ENCODE measurements at regions not wholly inside any gene's neighbourhood (a gene's known extent, or its start where the extent isn't known, plus 50 kb on each side); places are given as distances from the start of the nearest gene placed in this dataset.

GRCh38 chr9:30982301-30982700, 1402.1 kb upstream of the ACO1 start:
- DNase-seq = no peak
- no peaks in the 10 kb centered on the region for H3K4me1 ChIP-seq
- no peak for TF ChIP-seq CTCF (IDR thresholded peaks at IDR 0.05; ENCODE audit: borderline replicate concordance)
- no peak overlapping the region for H3K27ac ChIP-seq (replicated peaks)
- intact Hi-C loops (cut with micrococcal nuclease) = no loop called here
- no peaks in the 10 kb centered on the region for H3K36me3 ChIP-seq
- no peak overlapping the region for H3K4me3 ChIP-seq
- no peaks in the 10 kb centered on the region for H3K27me3 ChIP-seq (ENCODE audit: low read depth)
- H3K9me3 ChIP-seq (replicated peaks) = peaks cover 21% of the 10 kb centered on the region

- Histone ChIP-seq H3K27ac (replicated peaks) (no peak overlapping the region), H3K9me3 (replicated peaks) (peaks cover 22% of the 10 kb centered on the region), H3K36me3 (no peaks in the 10 kb centered on the region), H3K27me3 (ENCODE audit: low read depth) (no peaks in the 10 kb centered on the region), H3K4me3 (no peak overlapping the region), H3K4me1 (no peaks in the 10 kb centered on the region)
- DNase-seq = no peak
- intact Hi-C loops (cut with micrococcal nuclease) = no loop called here
- TF ChIP-seq CTCF (IDR thresholded peaks at IDR 0.05; ENCODE audit: borderline replicate concordance) = no peak
These were observed 1388.3 kb upstream of the ACO1 start for GRCh38 chr9:30995956-30996738.

- Histone ChIP-seq H3K4me3 (no peak overlapping the region), H3K9me3 (replicated peaks) (peaks cover 22% of the 10 kb centered on the region), H3K36me3 (no peaks in the 10 kb centered on the region), H3K4me1 (no peaks in the 10 kb centered on the region), H3K27ac (replicated peaks) (no peak overlapping the region), H3K27me3 (ENCODE audit: low read depth) (no peaks in the 10 kb centered on the region)
- no peak for DNase-seq
- intact Hi-C loops (cut with micrococcal nuclease) = no loop called here
- TF ChIP-seq CTCF (IDR thresholded peaks at IDR 0.05; ENCODE audit: borderline replicate concordance) = no peak
These were observed 1387.7 kb upstream of the ACO1 start for GRCh38 chr9:30996761-30997160.

- Histone ChIP-seq H3K4me3 (no peak overlapping the region), H3K9me3 (replicated peaks) (peaks cover 22% of the 10 kb centered on the region), H3K4me1 (no peaks in the 10 kb centered on the region), H3K27ac (replicated peaks) (no peak overlapping the region), H3K36me3 (no peaks in the 10 kb centered on the region), H3K27me3 (ENCODE audit: low read depth) (no peaks in the 10 kb centered on the region)
- no peak for TF ChIP-seq CTCF (IDR thresholded peaks at IDR 0.05; ENCODE audit: borderline replicate concordance)
- intact Hi-C loops (cut with micrococcal nuclease) = no loop called here
- no peak for DNase-seq
These were observed 1387.2 kb upstream of the ACO1 start for GRCh38 chr9:30997291-30997690.

- no peak for DNase-seq
- Histone ChIP-seq H3K9me3 (replicated peaks) (peaks cover 31% of the 10 kb centered on the region), H3K4me1 (no peaks in the 10 kb centered on the region), H3K4me3 (no peak overlapping the region), H3K27ac (replicated peaks) (no peak overlapping the region), H3K27me3 (ENCODE audit: low read depth) (no peaks in the 10 kb centered on the region), H3K36me3 (no peaks in the 10 kb centered on the region)
- no peak for TF ChIP-seq CTCF (IDR thresholded peaks at IDR 0.05; ENCODE audit: borderline replicate concordance)
- intact Hi-C loops (cut with micrococcal nuclease) = no loop called here
These were observed 1379.3 kb upstream of the ACO1 start for GRCh38 chr9:31005086-31005665.

Data from left ventricle myocardium inferior (tissue), 1 donor.